ENCODE measurements at regions not wholly inside any gene's neighbourhood (a gene's known extent, or its start where the extent isn't known, plus 50 kb on each side); places are given as distances from the start of the nearest gene placed in this dataset.

DNA sequence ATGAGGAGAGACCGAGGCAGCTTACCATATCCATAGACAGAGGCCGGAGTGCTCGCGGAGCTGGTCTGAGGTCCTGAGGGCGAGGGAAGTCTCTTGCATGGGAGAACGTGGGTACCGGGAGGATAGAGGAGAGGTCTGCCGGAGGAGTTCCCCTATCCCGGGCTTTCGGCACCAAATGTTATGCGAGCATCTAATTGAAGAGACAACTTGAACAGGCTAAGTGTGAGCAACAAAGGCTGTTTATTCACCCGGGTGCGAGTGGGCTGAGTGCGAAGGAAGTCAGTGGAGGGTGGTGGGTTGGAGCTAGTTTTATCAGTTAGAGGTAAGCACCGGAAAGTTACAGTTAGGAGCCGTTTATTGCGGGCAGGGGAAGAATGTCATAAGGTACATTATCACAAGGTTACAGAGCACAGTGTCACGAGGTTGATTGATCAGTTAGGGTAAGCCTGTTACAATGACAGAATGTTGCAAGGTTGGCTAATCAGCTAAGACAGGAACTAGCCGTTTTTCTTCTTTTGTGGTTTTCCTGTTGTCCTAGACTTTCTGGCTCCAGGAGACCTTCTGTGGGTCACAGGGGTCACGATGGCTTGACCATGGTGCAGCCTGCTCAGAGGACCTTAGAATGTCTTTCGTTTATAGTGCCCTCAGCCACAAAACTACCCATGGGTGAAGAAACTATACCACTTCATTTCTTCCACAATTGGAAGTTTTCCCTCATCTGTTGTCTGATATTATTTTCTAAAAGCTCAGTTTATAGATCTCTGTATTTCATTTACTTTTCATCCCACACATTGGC, 746.0 kb upstream of the ADGRB3 start:
- no peak overlapping the region for H3K4me3 ChIP-seq (ENCODE audit: low read length)
- DNase-seq (ENCODE audit: low read depth) = no peak
- TF ChIP-seq CTCF (IDR thresholded peaks at IDR 0.05; ENCODE audit: insufficient read depth, low read depth, low read length, missing control alignments) = no peak

- no peak for TF ChIP-seq CTCF (IDR thresholded peaks at IDR 0.05; ENCODE audit: insufficient read depth, low read depth, low read length, missing control alignments)
- DNase-seq (ENCODE audit: low read depth) = no peak
- no peak overlapping the region for H3K4me3 ChIP-seq (ENCODE audit: low read length)
Measured at GRCh38 chr6:67888546-67888885, 746.6 kb upstream of the ADGRB3 start.

DNA sequence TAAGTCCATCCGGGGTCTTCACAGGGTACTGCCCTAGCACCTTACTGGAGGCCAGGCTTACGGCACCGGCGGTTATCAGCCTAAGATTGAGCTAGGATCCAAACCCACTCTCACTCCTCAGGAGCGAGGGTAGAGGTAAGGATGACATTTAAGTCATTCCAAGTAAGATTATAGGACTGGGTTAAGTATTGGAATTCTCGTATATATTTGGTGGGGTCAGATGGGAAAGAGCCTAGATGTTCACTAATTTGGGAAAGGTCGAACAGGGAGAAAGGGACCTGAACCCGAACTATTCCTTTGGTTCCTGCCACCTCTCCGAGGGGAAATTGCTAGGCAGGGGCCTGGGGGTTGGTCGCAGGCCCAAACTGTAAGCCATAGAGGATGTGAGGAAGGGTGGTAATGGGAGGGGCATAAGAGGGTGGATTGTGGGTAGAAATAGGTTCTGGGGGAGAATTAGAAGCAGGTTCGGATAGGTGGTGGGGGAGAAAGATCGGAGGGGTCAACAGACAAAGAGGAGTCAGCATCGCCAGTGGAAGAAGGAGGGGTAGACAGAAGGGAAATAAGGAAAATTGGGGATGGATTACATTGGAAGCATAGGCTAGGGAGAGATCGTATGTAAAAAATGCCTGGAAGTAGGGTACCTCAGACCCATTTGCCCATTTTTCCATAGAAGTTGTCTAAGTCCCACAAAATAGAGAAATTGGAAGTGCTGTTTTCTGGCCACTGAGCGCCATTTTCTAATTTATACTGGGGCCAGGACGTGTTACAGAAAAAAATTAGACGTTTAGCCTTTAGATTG, 747.1 kb upstream of the ADGRB3 start:
- no peak for TF ChIP-seq CTCF (IDR thresholded peaks at IDR 0.05; ENCODE audit: insufficient read depth, low read depth, low read length, missing control alignments)
- H3K4me3 ChIP-seq (ENCODE audit: low read length) = no peak overlapping the region

DNA sequence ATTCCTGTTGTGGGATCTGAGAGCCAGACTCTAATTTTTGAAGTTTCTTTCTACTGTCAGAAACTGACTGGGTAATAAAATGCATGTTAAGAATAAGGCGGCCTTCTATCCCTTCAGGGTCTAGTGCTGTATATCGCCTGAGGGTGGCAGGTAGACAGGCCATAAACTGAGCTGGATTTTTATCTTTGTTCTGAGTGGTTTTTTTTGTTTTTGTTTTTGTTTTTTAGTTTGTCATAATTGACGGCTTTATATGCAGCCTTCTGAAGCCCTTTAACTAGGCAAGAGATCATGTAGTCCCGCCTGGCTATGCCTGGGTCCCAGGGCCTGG, 747.7 kb upstream of the ADGRB3 start:
- no peak for DNase-seq (ENCODE audit: low read depth)
- TF ChIP-seq CTCF (IDR thresholded peaks at IDR 0.05; ENCODE audit: insufficient read depth, low read depth, low read length, missing control alignments) = no peak
- H3K4me3 ChIP-seq (ENCODE audit: low read length) = no peak overlapping the region

More for the DNA sequence above, 747.1 kb upstream of the ADGRB3 start:
- DNase-seq (ENCODE audit: low read depth) = no peak

- no peak for TF ChIP-seq CTCF (IDR thresholded peaks at IDR 0.05; ENCODE audit: insufficient read depth, low read depth, low read length, missing control alignments)
- no peak for DNase-seq (ENCODE audit: low read depth)
Measured at GRCh38 chr6:67886840-67887292, 748.2 kb upstream of the ADGRB3 start.

DNA sequence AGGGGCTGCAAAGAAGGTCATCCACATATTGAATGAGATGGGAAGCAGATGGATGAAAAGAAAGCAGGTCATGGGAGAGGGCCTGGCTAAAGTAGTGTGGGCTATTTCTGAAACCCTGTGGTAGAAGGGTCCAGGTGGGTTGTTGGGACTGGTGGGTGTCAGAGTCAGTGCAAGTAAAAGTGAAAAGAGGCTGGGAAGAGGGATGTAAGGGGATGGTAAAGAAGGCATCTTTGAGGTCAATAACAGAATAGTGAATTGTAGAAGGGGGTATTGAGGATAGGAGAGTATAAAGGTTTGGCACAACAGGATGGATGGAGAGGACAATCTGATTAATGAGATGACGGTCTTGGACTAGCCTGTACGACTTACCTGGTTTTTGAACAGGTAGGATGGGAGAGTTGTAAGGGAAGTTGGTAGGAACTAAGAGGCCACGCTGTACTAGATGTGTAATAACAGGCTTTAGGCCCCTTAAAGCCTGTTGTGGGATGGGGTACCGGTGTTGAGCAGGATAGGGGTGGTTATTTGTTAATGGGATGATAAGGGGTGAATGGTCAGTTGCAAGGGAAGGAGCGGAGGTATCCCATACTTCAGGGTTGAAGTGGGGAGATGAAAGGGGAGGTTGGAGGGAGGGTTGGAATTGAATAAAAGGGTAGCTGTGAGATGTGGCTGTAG, 748.9 kb upstream of the ADGRB3 start:
- no peak overlapping the region for H3K4me3 ChIP-seq (ENCODE audit: low read length)
- no peak for TF ChIP-seq CTCF (IDR thresholded peaks at IDR 0.05; ENCODE audit: insufficient read depth, low read depth, low read length, missing control alignments)
- DNase-seq (ENCODE audit: low read depth) = no peak

More at GRCh38 chr6:67886840-67887292, 748.2 kb upstream of the ADGRB3 start:
- no peak overlapping the region for H3K4me3 ChIP-seq (ENCODE audit: low read length)
